ENCODE measurements at regions not wholly inside any gene's neighbourhood (a gene's known extent, or its start where the extent isn't known, plus 50 kb on each side); places are given as distances from the start of the nearest gene placed in this dataset.

GRCh38 chr11:109849946-109850345 is 243.2 kb upstream of the ZC3H12C start:
- Histone ChIP-seq H3K27me3 (ENCODE audit: control insufficient read depth, insufficient read depth, low read length) (no peaks in the 10 kb centered on the region; the same call in 1 of the 2 replicates), H3K4me3 (ENCODE audit: low read depth in 2 of 2, low read length in 2 of 2) (no peak overlapping the region), H3K36me3 (ENCODE audit: control insufficient read depth, insufficient read depth, low read length) (no peaks in the 10 kb centered on the region), H3K27ac (ENCODE audit: low read length) (no peak overlapping the region), H3K4me1 (ENCODE audit: control insufficient read depth, insufficient read depth, low read length) (no peaks in the 10 kb centered on the region), H3K9me3 (ENCODE audit: control insufficient read depth, insufficient read depth, low read depth, low read length) (no peaks in the 10 kb centered on the region)
- TF ChIP-seq CTCF (IDR thresholded peaks at IDR 0.05) (no peak), POLR2AphosphoS5 (IDR thresholded peaks at IDR 0.05; ENCODE audit: low read depth, low read length) (no peak), TCF7L2 (IDR thresholded peaks at IDR 0.05; ENCODE audit: low read depth, low read length) (no peak), REST (IDR thresholded peaks at IDR 0.05; ENCODE audit: insufficient read depth in 1 of 2, low read depth in 2 of 2, low read length in 1 of 2) (no peak), SIN3A (IDR thresholded peaks at IDR 0.05; ENCODE audit: borderline replicate concordance, insufficient read depth, low read depth, low read length) (no peak)
- ChIA-PET CTCF (no interaction called here), POLR2A (no interaction called here)
- ATAC-seq (no peak), DNase-seq (ENCODE audit: low read depth, low spot score) (no peak)
- intact Hi-C loops (cut with micrococcal nuclease; ENCODE audit: unreplicated experiment) (no loop called here), in situ Hi-C loops (cut with HindIII; ENCODE audit: low pct_unique_long_range_greater_than_20kb, low sequenced_read_pairs) (no loop called here)
- no TSS peak for BruUV-seq (replicated peaks)

- BruUV-seq (replicated peaks): no TSS peak
- DNase-seq (ENCODE audit: low read depth, low spot score) (no peak), ATAC-seq (no peak)
- ChIA-PET POLR2A (interaction anchor here (0.8 kb wide), 1 partner anchor 8 kb away, joined by 5 read pairs; no protein-coding TSS in a partner anchor), CTCF (no interaction called here)
- Histone ChIP-seq H3K36me3 (ENCODE audit: control insufficient read depth, insufficient read depth, low read length) (no peaks in the 10 kb centered on the region), H3K9me3 (ENCODE audit: control insufficient read depth, insufficient read depth, low read depth, low read length) (no peaks in the 10 kb centered on the region), H3K27ac (ENCODE audit: low read length) (no peak overlapping the region), H3K4me1 (ENCODE audit: control insufficient read depth, insufficient read depth, low read length) (no peaks in the 10 kb centered on the region), H3K4me3 (ENCODE audit: low read depth in 2 of 2, low read length in 2 of 2) (no peak overlapping the region), H3K27me3 (ENCODE audit: control insufficient read depth, insufficient read depth, low read length) (no peaks in the 10 kb centered on the region; the same call in 1 of the 2 replicates)
- intact Hi-C loops (cut with micrococcal nuclease; ENCODE audit: unreplicated experiment) (no loop called here), in situ Hi-C loops (cut with HindIII; ENCODE audit: low pct_unique_long_range_greater_than_20kb, low sequenced_read_pairs) (no loop called here)
- TF ChIP-seq SIN3A (IDR thresholded peaks at IDR 0.05; ENCODE audit: borderline replicate concordance, insufficient read depth, low read depth, low read length) (no peak), TCF7L2 (IDR thresholded peaks at IDR 0.05; ENCODE audit: low read depth, low read length) (no peak), REST (IDR thresholded peaks at IDR 0.05; ENCODE audit: insufficient read depth in 1 of 2, low read depth in 2 of 2, low read length in 1 of 2) (no peak)
Measured at GRCh38 chr11:109851780-109852390, 241.3 kb upstream of the ZC3H12C start.

Measured in Panc1 (cell line).